Endothelial cell (in vitro differentiated cells): ENCODE measurements at regions not wholly inside any gene's neighbourhood (a gene's known extent, or its start where the extent isn't known, plus 50 kb on each side); places are given as distances from the start of the nearest gene placed in this dataset.

ENCODE experiments used
- DNase-seq: peaks from one replicate; pipeline ENCODE4 v3.0.0; 2021; ENCODE audit warnings: low spot score
- H3K27ac Mint-ChIP-seq: one replicate; pipeline ENCODE4 v1.8.0; 2021; ENCODE audit warnings: mixed read lengths, inconsistent platforms; ENCODE audit not compliant: unreplicated experiment
- H3K27me3 Mint-ChIP-seq: one replicate; pipeline ENCODE4 v1.8.0; 2021; ENCODE audit warnings: mild to moderate bottlenecking, moderate library complexity, mixed read lengths, inconsistent platforms; ENCODE audit not compliant: unreplicated experiment
- H3K36me3 Mint-ChIP-seq: one replicate; pipeline ENCODE4 v1.8.0; 2021; ENCODE audit warnings: mild to moderate bottlenecking, low read depth, mixed read lengths, inconsistent platforms; ENCODE audit not compliant: unreplicated experiment
- H3K4me1 Mint-ChIP-seq: one replicate; pipeline ENCODE4 v1.8.0; 2021; ENCODE audit warnings: mild to moderate bottlenecking, mixed read lengths, inconsistent platforms; ENCODE audit not compliant: unreplicated experiment
- H3K4me3 Mint-ChIP-seq: one replicate; pipeline ENCODE4 v1.8.0; 2021; ENCODE audit warnings: mild to moderate bottlenecking, mixed read lengths, inconsistent platforms; ENCODE audit not compliant: unreplicated experiment
- H3K9me3 Mint-ChIP-seq: one replicate; pipeline ENCODE4 v1.8.0; 2021; ENCODE audit warnings: mixed read lengths, inconsistent platforms; ENCODE audit not compliant: unreplicated experiment
- CTCF ChIP-seq: fragments of 200-600 bp; sonication (generic); IDR thresholded peaks from one replicate; pipeline ENCODE4 v1.5.0; 2021; ENCODE audit warnings: antibody characterized with exemption; ENCODE audit not compliant: unreplicated experiment

- Mint-ChIP-seq H3K27ac (no peak overlapping the region), H3K9me3 (no peaks in the 10 kb centered on the region), H3K4me1 (no peaks in the 10 kb centered on the region), H3K36me3 (no peaks in the 10 kb centered on the region), H3K4me3 (no peak overlapping the region), H3K27me3 (no peaks in the 10 kb centered on the region)
- TF ChIP-seq CTCF: no peak
- no peak for DNase-seq
Observed at GRCh38 chr3:168654700-168655099, 559.0 kb upstream of the GOLIM4 start.

- Mint-ChIP-seq H3K4me3 (no peak overlapping the region), H3K4me1 (no peaks in the 10 kb centered on the region), H3K27ac (no peak overlapping the region), H3K27me3 (no peaks in the 10 kb centered on the region), H3K36me3 (no peaks in the 10 kb centered on the region), H3K9me3 (no peaks in the 10 kb centered on the region)
- no peak for DNase-seq
- no peak for TF ChIP-seq CTCF
Observed at GRCh38 chr3:168653255-168653654, 557.5 kb upstream of the GOLIM4 start.

GRCh38 chr3:168648321-168648720 lies 552.6 kb upstream of the GOLIM4 start:
- no peak overlapping the region for H3K27ac Mint-ChIP-seq
- H3K4me1 Mint-ChIP-seq: no peaks in the 10 kb centered on the region
- no peaks in the 10 kb centered on the region for H3K36me3 Mint-ChIP-seq
- H3K9me3 Mint-ChIP-seq: no peaks in the 10 kb centered on the region
- H3K4me3 Mint-ChIP-seq: no peak overlapping the region
- no peak for DNase-seq
- TF ChIP-seq CTCF: no peak
- peaks cover 2% of the 10 kb centered on the region for H3K27me3 Mint-ChIP-seq

- no peak for DNase-seq
- H3K4me1 Mint-ChIP-seq: no peaks in the 10 kb centered on the region
Observed at GRCh38 chr3:168647582-168647981, 551.9 kb upstream of the GOLIM4 start.

GRCh38 chr3:168645180-168645579 lies 549.5 kb upstream of the GOLIM4 start:
- DNase-seq: no peak
- Mint-ChIP-seq H3K27me3 (peaks cover 3% of the 10 kb centered on the region), H3K27ac (no peak overlapping the region), H3K36me3 (no peaks in the 10 kb centered on the region), H3K4me3 (no peak overlapping the region), H3K9me3 (no peaks in the 10 kb centered on the region), H3K4me1 (no peaks in the 10 kb centered on the region)
- TF ChIP-seq CTCF: no peak

More at GRCh38 chr3:168647582-168647981, 551.9 kb upstream of the GOLIM4 start:
- no peaks in the 10 kb centered on the region for H3K9me3 Mint-ChIP-seq
- no peak for TF ChIP-seq CTCF
- no peak overlapping the region for H3K4me3 Mint-ChIP-seq
- H3K27me3 Mint-ChIP-seq: peaks cover 2% of the 10 kb centered on the region
- no peaks in the 10 kb centered on the region for H3K36me3 Mint-ChIP-seq
- no peak overlapping the region for H3K27ac Mint-ChIP-seq
